Karpas-422 (cell line): ENCODE measurements at regions not wholly inside any gene's neighbourhood (a gene's known extent, or its start where the extent isn't known, plus 50 kb on each side); places are given as distances from the start of the nearest gene placed in this dataset. TPM values are rescaled to one million over a fixed set of nuclear protein-coding genes. Genes with fewer than 3 reads are reported as not detected.
"Not testable (repeated sequence)": the region's sequence is repeated elsewhere in the genome, so short reads cannot be mapped to it uniquely, and the experiment has no call there.

ENCODE experiments used
- DNase-seq: peaks from one replicate; pipeline ENCODE4 v3.0.0-alpha.2; 2015
- H2AFZ ChIP-seq: fragments of 200-600 bp; sonication (generic); 2 replicates; pipeline ENCODE4 v1.6.1; 2014; ENCODE audit warnings: antibody characterized with exemption, low read length, mixed read lengths
- H3K27ac ChIP-seq: fragments of 200-600 bp; sonication (generic); 2 replicates; pipeline ENCODE4 v1.5.1; 2014; ENCODE audit warnings: mild to moderate bottlenecking, low read length, moderate library complexity
- H3K27me3 ChIP-seq: fragments of 200-600 bp; sonication (generic); 2 replicates; pipeline ENCODE4 v1.6.1; 2014; ENCODE audit warnings: low read length, mixed read lengths
- H3K36me3 ChIP-seq: fragments of 200-600 bp; sonication (generic); 2 replicates; pipeline ENCODE4 v1.6.1; 2014; ENCODE audit warnings: low read length, mixed read lengths; ENCODE audit not compliant: insufficient read depth
- H3K4me1 ChIP-seq: fragments of 200-600 bp; sonication (generic); 2 replicates; pipeline ENCODE4 v1.6.1; 2014; ENCODE audit warnings: mild to moderate bottlenecking, low read length, mixed read lengths
- H3K4me2 ChIP-seq: fragments of 200-600 bp; sonication (generic); 2 replicates; pipeline ENCODE4 v1.6.1; 2014; ENCODE audit warnings: low read length, low read depth, mild to moderate bottlenecking; ENCODE audit not compliant: poor library complexity, severe bottlenecking
- H3K4me3 ChIP-seq: fragments of 200-600 bp; sonication (generic); 2 replicates; pipeline ENCODE4 v1.5.1; 2014; ENCODE audit warnings: mild to moderate bottlenecking, antibody characterized with exemption, low read length, mixed read lengths
- H3K79me2 ChIP-seq: fragments of 200-600 bp; sonication (generic); 2 replicates; pipeline ENCODE4 v1.6.1; 2014; ENCODE audit warnings: mild to moderate bottlenecking, low read length, mixed read lengths
- H3K9ac ChIP-seq: fragments of 200-600 bp; sonication (generic); 2 replicates; pipeline ENCODE4 v1.6.0; 2014; ENCODE audit warnings: low read length
- H3K9me2 ChIP-seq: fragments of 200-600 bp; sonication (generic), shearing (Covaris generic); replicated peaks from 2 replicates; pipeline ENCODE4 v1.6.0; 2014; ENCODE audit warnings: mild to moderate bottlenecking, low read length, moderate library complexity; ENCODE audit not compliant: insufficient read depth
- H3K9me3 ChIP-seq: fragments of 300-700, 200-600 bp; sonication (generic); 2 replicates; pipeline ENCODE4 v1.6.1; 2014; ENCODE audit warnings: low read length, mixed read lengths
- H4K20me1 ChIP-seq: fragments of 200-600 bp; sonication (generic); 2 replicates; pipeline ENCODE4 v1.6.1; 2014; ENCODE audit warnings: mild to moderate bottlenecking, antibody characterized with exemption, low read length, low read depth; ENCODE audit not compliant: insufficient read depth
- small RNA-seq: library from RNA; depleted of rRNA; stranded (forward); fragments of <200 nt; gene quantifications from one replicate; pipeline ENCODE3, GENCODE V24; 2014

DNA sequence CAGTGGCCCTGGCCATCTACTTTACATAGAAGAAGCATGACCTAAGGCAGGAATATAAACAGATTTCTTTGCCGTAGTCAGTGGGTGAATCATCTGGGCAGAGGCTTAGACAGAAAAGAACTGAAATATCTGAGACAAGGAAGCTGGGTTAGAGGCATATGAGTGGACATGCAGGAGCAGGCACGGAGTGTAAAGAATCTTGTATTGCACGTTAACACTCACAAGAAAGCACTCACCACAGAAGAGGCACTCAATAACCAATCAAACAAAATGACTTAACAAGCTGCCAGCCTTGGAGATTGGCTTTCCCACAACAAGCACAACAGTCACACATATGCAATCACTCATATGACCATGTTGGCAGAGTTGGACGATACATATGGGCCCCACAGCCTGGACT lies 364.9 kb downstream of the FOXD4L5 start:
- not testable (repeated sequence) for H3K9me3 ChIP-seq, H2AFZ ChIP-seq, H3K79me2 ChIP-seq, H3K27ac ChIP-seq, H3K9me2 ChIP-seq, H3K4me2 ChIP-seq, H3K4me3 ChIP-seq, H3K36me3 ChIP-seq, H4K20me1 ChIP-seq, H3K4me1 ChIP-seq, H3K9ac ChIP-seq, DNase-seq, H3K27me3 ChIP-seq

DNA sequence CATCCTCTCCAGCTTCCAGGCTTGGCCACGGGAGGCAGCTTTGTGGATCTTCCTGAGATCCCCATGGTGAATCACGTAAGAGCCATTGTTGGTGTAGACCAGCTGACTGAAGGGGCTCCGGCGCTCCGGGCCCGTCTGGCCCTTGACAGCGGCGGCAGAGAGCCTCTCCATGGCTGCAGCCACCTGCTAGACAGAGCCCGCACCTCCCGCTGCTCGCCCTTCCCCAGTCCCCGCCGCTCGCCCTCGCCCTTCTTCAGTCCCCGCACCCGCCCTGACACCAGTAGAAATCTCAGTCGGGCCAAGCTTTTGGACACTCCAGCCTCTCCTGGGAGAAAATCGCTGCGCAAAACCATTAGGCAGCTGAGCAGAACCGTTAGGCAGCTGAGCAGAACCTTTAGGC lies 396.4 kb downstream of the FOXD4L5 start:
- H3K4me3 ChIP-seq, H3K9ac ChIP-seq, DNase-seq, H3K4me1 ChIP-seq, H3K9me3 ChIP-seq, H2AFZ ChIP-seq, H3K27me3 ChIP-seq, H3K4me2 ChIP-seq, H3K9me2 ChIP-seq, H3K36me3 ChIP-seq, H3K79me2 ChIP-seq, H3K27ac ChIP-seq, H4K20me1 ChIP-seq: not testable (repeated sequence)

- not testable (repeated sequence) for H3K4me3 ChIP-seq, H3K9me3 ChIP-seq, H2AFZ ChIP-seq, H3K9me2 ChIP-seq, H4K20me1 ChIP-seq, H3K36me3 ChIP-seq, H3K4me1 ChIP-seq, H3K27ac ChIP-seq, H3K79me2 ChIP-seq, H3K27me3 ChIP-seq, H3K4me2 ChIP-seq, H3K9ac ChIP-seq
- peak; percentile 38 for DNase-seq
Measured at GRCh38 chr9:64870594-64870993, 414.4 kb downstream of the FOXD4L5 start.

Small RNA genes lying in the stretch of these regions (small RNA-seq; reads per million reads assigned to genes)
- not detected for gene RNU6-1293P
